Hepatocyte (in vitro differentiated cells): ENCODE measurements at regions not wholly inside any gene's neighbourhood (a gene's known extent, or its start where the extent isn't known, plus 50 kb on each side); places are given as distances from the start of the nearest gene placed in this dataset.

Source experiments
- DNase-seq: peaks from one replicate; pipeline ENCODE4 v3.0.0-alpha.2; 2016; ENCODE audit warnings: low spot score
- H2AFZ ChIP-seq: fragments of 200-600 bp; sonication (generic); 2 replicates; pipeline ENCODE4 v1.6.0; 2016; ENCODE audit warnings: antibody characterized with exemption, mild to moderate bottlenecking
- H3K27ac ChIP-seq: fragments of 200-600 bp; sonication (generic); 2 replicates; pipeline ENCODE4 v1.5.1; 2016; ENCODE audit warnings: mild to moderate bottlenecking
- H3K27me3 ChIP-seq: fragments of 200-600 bp; sonication (generic); 2 replicates; pipeline ENCODE4 v1.6.1; 2016
- H3K36me3 ChIP-seq: fragments of 200-600 bp; sonication (generic); replicated peaks from 2 replicates; pipeline ENCODE4 v1.5.1; 2016; ENCODE audit warnings: low read depth; ENCODE audit not compliant: insufficient read depth
- H3K4me1 ChIP-seq: fragments of 200-600 bp; sonication (generic); 2 replicates; pipeline ENCODE4 v1.5.1; 2016; ENCODE audit warnings: mild to moderate bottlenecking, moderate library complexity; ENCODE audit not compliant: insufficient read depth
- H3K4me2 ChIP-seq: fragments of 200-600 bp; sonication (generic); 2 replicates; pipeline ENCODE4 v1.6.0; 2016
- H3K4me3 ChIP-seq: fragments of 200-600 bp; sonication (generic); 2 replicates; pipeline ENCODE4 v1.5.1; 2016; ENCODE audit warnings: mild to moderate bottlenecking
- H3K79me2 ChIP-seq: fragments of 200-600 bp; sonication (generic); 2 replicates; pipeline ENCODE4 v1.6.0; 2017; ENCODE audit warnings: mild to moderate bottlenecking
- H3K9me2 ChIP-seq: fragments of 200-600 bp; sonication (generic); replicated peaks from 2 replicates; pipeline ENCODE4 v1.6.0; 2017; ENCODE audit warnings: mild to moderate bottlenecking; ENCODE audit not compliant: insufficient read depth
- H3K9me3 ChIP-seq: fragments of 200-600 bp; sonication (generic); 2 replicates; pipeline ENCODE4 v1.5.1; 2016; ENCODE audit warnings: low read depth, mild to moderate bottlenecking
- H4K20me1 ChIP-seq: fragments of 200-600 bp; sonication (generic); 2 replicates; pipeline ENCODE4 v1.6.0; 2016; ENCODE audit warnings: mild to moderate bottlenecking; ENCODE audit not compliant: insufficient read depth, poor library complexity, severe bottlenecking
- CTCF ChIP-seq: fragments of 200-600 bp; sonication (generic); IDR thresholded peaks from 2 replicates; pipeline ENCODE4 v1.5.1; 2016; ENCODE audit warnings: antibody characterized with exemption, mild to moderate bottlenecking; ENCODE audit not compliant: poor library complexity
- EZH2 ChIP-seq: fragments of 200-600 bp; sonication (generic); IDR thresholded peaks from 2 replicates; pipeline ENCODE4 v1.6.1; 2016; ENCODE audit warnings: antibody characterized with exemption, mild to moderate bottlenecking, borderline replicate concordance
- EZH2phosphoT487 ChIP-seq: fragments of 200-600 bp; sonication (generic); IDR thresholded peaks from one replicate; pipeline ENCODE4 v1.6.1; 2018; ENCODE audit warnings: antibody characterized with exemption, mild to moderate bottlenecking, low read depth, moderate library complexity; ENCODE audit not compliant: unreplicated experiment, severe bottlenecking
- WGBS: methylation state at CpG from one replicate; pipeline ENCODE4 v1.1.6; 2016; ENCODE audit warnings: low lambda C conversion rate; ENCODE audit errors: missing lambda C conversion rate; 5-methylcytosine and 5-hydroxymethylcytosine counted together

GRCh38 chr12:81958406-81958805 is 199.3 kb upstream of the PPFIA2 start:
- Histone ChIP-seq H3K4me3 (no peak overlapping the region), H3K27ac (no peak overlapping the region), H4K20me1 (no peaks in the 10 kb centered on the region), H3K4me1 (no peaks in the 10 kb centered on the region), H2AFZ (no peak overlapping the region), H3K36me3 (no peaks in the 10 kb centered on the region), H3K79me2 (no peaks in the 10 kb centered on the region), H3K9me3 (no peaks in the 10 kb centered on the region), H3K4me2 (no peak overlapping the region), H3K9me2 (no peaks in the 10 kb centered on the region), H3K27me3 (no peaks in the 10 kb centered on the region)
- DNase-seq: no peak
- 71% methylated on average over 1 of the region's 1 CpG for WGBS
- no peak for TF ChIP-seq EZH2
- TF ChIP-seq CTCF: no peak
- TF ChIP-seq EZH2phosphoT487: no peak

DNA sequence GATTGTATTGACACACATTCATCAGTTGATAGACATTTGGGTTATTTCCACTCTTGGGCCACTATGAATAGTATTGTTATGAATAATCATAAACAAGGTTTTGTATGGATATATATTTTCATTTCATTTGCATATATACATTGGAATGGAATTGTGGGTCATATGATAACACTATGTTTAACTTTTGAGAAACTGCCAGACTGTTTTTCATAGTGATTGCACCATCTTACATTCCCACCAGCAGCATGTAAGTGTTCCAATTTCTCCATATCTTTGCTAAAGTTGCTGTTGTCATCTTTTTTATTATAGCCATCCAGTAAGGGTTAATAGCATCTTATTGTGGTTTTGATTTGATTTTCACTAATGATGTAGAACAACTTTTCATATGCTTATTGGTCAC is 198.5 kb upstream of the PPFIA2 start:
- no peak overlapping the region for H3K4me2 ChIP-seq
- no peak overlapping the region for H2AFZ ChIP-seq
- H3K27me3 ChIP-seq: no peaks in the 10 kb centered on the region
- H3K79me2 ChIP-seq: no peaks in the 10 kb centered on the region
- no peaks in the 10 kb centered on the region for H3K4me1 ChIP-seq
- H3K9me3 ChIP-seq: no peaks in the 10 kb centered on the region
- H3K27ac ChIP-seq: no peak overlapping the region
- DNase-seq: no peak
- H4K20me1 ChIP-seq: no peaks in the 10 kb centered on the region
- H3K4me3 ChIP-seq: no peak overlapping the region
- no peak for TF ChIP-seq EZH2
- TF ChIP-seq EZH2phosphoT487: no peak
- TF ChIP-seq CTCF: no peak
- H3K36me3 ChIP-seq: no peaks in the 10 kb centered on the region
- H3K9me2 ChIP-seq: no peaks in the 10 kb centered on the region

DNA sequence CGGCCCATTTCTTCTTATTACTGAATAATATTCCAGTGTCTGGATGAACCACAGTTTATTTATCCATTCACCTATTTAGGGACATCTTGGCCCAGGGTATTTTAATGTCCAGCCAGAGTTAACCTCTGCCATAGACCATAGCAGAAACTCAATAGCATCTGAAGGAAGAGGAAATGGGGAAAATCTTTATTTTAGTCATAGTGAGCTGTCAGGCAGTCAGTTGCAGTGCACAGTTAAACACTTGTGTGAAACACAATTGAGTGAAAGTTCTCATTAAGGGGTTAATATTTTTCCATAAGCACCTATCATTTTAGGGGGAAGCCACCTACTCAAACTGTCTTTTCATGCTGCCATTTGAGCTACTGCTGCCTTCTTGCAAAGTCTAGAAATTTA is 197.3 kb upstream of the PPFIA2 start:
- no peaks in the 10 kb centered on the region for H4K20me1 ChIP-seq
- TF ChIP-seq EZH2phosphoT487 (no peak), CTCF (no peak), EZH2 (no peak)
- no peaks in the 10 kb centered on the region for H3K27me3 ChIP-seq
- no peaks in the 10 kb centered on the region for H3K4me1 ChIP-seq
- no peak overlapping the region for H3K4me3 ChIP-seq
- H3K79me2 ChIP-seq: no peaks in the 10 kb centered on the region
- no peaks in the 10 kb centered on the region for H3K9me2 ChIP-seq
- H3K9me3 ChIP-seq: no peaks in the 10 kb centered on the region
- 87% methylated on average over 1 of the region's 1 CpG for WGBS
- no peak for DNase-seq
- H2AFZ ChIP-seq: no peak overlapping the region
- H3K36me3 ChIP-seq: no peaks in the 10 kb centered on the region
- H3K4me2 ChIP-seq: no peak overlapping the region
- H3K27ac ChIP-seq: no peak overlapping the region

DNA sequence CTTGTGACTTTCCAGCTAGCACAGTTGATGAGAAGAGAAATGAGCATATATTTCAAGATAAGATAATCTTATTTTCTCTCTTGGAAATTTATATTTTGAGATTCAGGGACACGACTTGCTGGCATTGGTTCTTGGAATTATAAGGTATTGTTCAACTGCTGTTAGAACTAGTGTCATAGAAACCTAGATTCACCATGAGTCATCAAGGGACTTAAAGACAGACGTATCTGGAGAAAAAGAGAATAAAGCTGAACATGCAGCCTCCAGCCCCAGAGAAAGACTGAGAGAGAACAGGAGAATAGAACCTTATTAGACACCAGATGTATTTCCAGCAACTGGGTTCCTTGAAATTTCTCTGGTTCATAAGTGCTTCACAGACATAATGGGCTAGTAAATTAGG is 194.4 kb upstream of the PPFIA2 start:
- Histone ChIP-seq H3K27ac (no peak overlapping the region), H4K20me1 (no peaks in the 10 kb centered on the region), H3K4me2 (no peak overlapping the region), H3K27me3 (no peaks in the 10 kb centered on the region), H3K36me3 (no peaks in the 10 kb centered on the region), H3K79me2 (no peaks in the 10 kb centered on the region), H2AFZ (no peak overlapping the region), H3K9me2 (no peaks in the 10 kb centered on the region), H3K9me3 (no peaks in the 10 kb centered on the region), H3K4me3 (no peak overlapping the region), H3K4me1 (no peaks in the 10 kb centered on the region)
- no peak for DNase-seq
- TF ChIP-seq CTCF (no peak), EZH2phosphoT487 (no peak), EZH2 (no peak)
- WGBS: 63% methylated on average over 2 of the region's 2 CpGs
